Upper lobe of right lung (tissue), 1 donor: ENCODE measurements at regions not wholly inside any gene's neighbourhood (a gene's known extent, or its start where the extent isn't known, plus 50 kb on each side); places are given as distances from the start of the nearest gene placed in this dataset.

Source experiments
- ATAC-seq: fragments of 200-7000 bp; cut with Tn5 transposase; one replicate; pipeline ENCODE4 v1.9.1; 2020; ENCODE audit warnings: mild to moderate bottlenecking, moderate library complexity
- DNase-seq: peaks from one replicate; pipeline ENCODE4 v3.0.0-alpha.2; 2020
- H3K27ac ChIP-seq: fragments of 200-600 bp; one replicate; pipeline ENCODE4 v1.8.0; 2022
- H3K27me3 ChIP-seq: fragments of 200-600 bp; one replicate; pipeline ENCODE4 v1.8.0; 2022; ENCODE audit warnings: mild to moderate bottlenecking
- H3K36me3 ChIP-seq: fragments of 200-600 bp; one replicate; pipeline ENCODE4 v1.8.0; 2022
- H3K4me1 ChIP-seq: fragments of 200-600 bp; one replicate; pipeline ENCODE4 v1.8.0; 2022
- H3K4me3 ChIP-seq: fragments of 200-600 bp; one replicate; pipeline ENCODE4 v1.8.0; 2022; ENCODE audit warnings: mild to moderate bottlenecking
- H3K9me3 ChIP-seq: fragments of 200-600 bp; one replicate; pipeline ENCODE4 v1.8.0; 2022
- CTCF ChIP-seq: fragments of 200-600 bp; IDR thresholded peaks from one replicate; pipeline ENCODE4 v1.8.0; 2022; ENCODE audit warnings: antibody characterized with exemption
- intact Hi-C: fragments of 100-400 bp; cut with DNase I; formaldehyde crosslinking; loops from one replicate; pipeline ENCODE4 v1.11.0; 2022
- donor health status: DM: no; HTN: yes; CAD: no; lungs with severe emphysema.

DNA sequence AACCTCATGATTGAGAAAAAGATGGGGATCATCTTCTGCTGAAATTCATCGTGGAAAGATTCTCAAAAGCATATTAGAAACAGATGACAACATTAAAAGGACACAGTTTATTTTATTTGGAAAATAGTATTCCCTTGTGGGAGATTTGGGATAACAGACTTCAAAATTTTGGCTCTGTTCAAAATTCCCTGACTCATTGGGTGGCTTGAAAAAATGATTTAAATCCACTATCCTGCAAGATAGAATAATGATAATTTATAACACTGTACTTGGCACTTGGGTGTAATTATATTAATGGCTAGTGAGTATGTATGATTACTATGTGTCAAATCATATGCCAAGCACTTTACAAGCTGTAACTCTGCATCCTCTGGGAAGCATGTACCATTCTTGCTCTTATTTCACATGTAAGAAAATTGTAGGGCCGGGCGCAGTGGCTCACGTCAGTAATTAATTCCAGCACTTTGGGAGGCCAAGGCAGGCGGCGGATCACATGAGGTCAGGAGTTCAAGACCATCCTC is 128.8 kb downstream of the LMNTD1 start:
- Histone ChIP-seq H3K36me3 (no peaks in the 10 kb centered on the region), H3K4me3 (no peak overlapping the region), H3K27me3 (no peaks in the 10 kb centered on the region), H3K27ac (no peak overlapping the region), H3K9me3 (no peaks in the 10 kb centered on the region), H3K4me1 (no peaks in the 10 kb centered on the region)
- no peak for ATAC-seq
- no peak for TF ChIP-seq CTCF
- intact Hi-C loops, result no loop called here
- no peak for DNase-seq

- intact Hi-C loops, result no loop called here
- no peak overlapping the region for H3K4me3 ChIP-seq
- ATAC-seq (no peak), DNase-seq (no peak)
- H3K27ac ChIP-seq, result no peak overlapping the region
- no peak for TF ChIP-seq CTCF
- H3K9me3 ChIP-seq, result no peaks in the 10 kb centered on the region
- no peaks in the 10 kb centered on the region for H3K4me1 ChIP-seq
- no peaks in the 10 kb centered on the region for H3K27me3 ChIP-seq
- no peaks in the 10 kb centered on the region for H3K36me3 ChIP-seq
Observed at GRCh38 chr12:25423355-25424050, 129.6 kb downstream of the LMNTD1 start.

DNA sequence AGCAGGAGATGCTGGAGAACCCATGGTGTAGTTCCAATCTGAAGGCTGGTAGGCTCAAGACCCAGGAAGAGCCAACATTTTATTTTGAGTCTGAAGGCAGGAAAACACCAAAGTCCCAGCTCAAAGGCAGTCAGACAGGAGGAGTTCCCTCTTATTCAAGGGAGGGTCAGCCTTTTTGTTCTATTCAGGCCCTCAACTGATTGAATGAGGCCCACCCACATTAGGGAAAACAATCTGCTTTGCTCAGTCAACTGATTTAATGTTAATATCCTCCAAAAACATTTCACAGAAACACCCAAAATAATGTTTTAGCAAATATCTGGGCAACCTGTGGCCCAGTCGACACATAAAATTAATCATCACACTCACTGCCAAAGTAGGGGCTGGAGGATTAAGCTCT is 130.8 kb downstream of the LMNTD1 start:
- DNase-seq (no peak), ATAC-seq (no peak)
- H3K27me3 ChIP-seq, result no peaks in the 10 kb centered on the region
- no peak overlapping the region for H3K4me3 ChIP-seq
- H3K27ac ChIP-seq, result no peak overlapping the region
- no peak for TF ChIP-seq CTCF
- H3K9me3 ChIP-seq, result no peaks in the 10 kb centered on the region
- H3K36me3 ChIP-seq, result no peaks in the 10 kb centered on the region
- no peaks in the 10 kb centered on the region for H3K4me1 ChIP-seq
- intact Hi-C loops, result no loop called here

DNA sequence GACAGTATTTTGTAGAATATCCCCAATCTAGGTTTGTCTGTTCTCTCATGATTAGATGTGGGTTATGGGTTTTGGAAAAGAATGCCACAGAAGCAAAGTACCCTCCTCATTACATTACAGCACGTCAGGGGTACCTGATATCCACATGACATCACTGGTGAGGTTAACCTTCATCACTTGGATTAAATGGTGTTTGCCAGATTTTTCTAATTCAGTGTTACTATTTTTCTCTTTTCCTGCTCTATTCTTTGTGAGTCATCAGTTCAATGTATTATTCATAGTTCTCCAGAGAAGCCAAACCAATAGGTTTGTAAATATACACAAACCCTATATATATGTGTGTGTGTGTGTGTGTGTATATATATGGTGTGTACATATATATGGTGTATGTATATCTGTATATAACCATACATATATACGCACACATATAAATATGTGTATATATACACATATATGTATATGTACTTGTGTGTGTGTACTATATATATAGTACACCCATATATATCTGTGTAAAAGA is 131.4 kb downstream of the LMNTD1 start:
- H3K9me3 ChIP-seq, result no peaks in the 10 kb centered on the region
- TF ChIP-seq CTCF, result no peak

DNA sequence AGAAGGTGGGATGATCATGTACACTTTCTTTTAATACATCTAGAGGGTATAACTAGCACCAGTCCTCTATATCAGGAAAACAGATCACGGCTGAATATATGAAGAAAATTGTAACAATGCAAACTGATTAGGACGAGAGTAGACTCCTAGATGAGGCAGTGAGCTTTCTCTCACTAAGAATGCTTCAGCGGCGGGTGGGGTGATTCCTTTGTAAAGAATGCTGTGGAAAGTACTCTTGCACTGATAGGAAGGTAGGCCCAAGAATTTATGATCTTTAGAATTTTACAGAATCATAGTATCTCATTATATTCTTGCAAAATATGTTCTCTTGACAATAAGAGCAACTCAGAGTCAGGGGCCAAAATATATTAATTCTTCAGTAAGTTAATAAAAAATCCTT is 133.0 kb downstream of the LMNTD1 start:
- Histone ChIP-seq H3K4me3 (no peak overlapping the region), H3K27me3 (no peaks in the 10 kb centered on the region), H3K9me3 (no peaks in the 10 kb centered on the region), H3K27ac (no peak overlapping the region), H3K36me3 (no peaks in the 10 kb centered on the region), H3K4me1 (no peaks in the 10 kb centered on the region)
- no peak for TF ChIP-seq CTCF
- ATAC-seq (no peak), DNase-seq (no peak)
- intact Hi-C loops, result no loop called here

More for the DNA sequence above, 131.4 kb downstream of the LMNTD1 start:
- ATAC-seq, result no peak
- DNase-seq, result no peak
- Histone ChIP-seq H3K27me3 (no peaks in the 10 kb centered on the region), H3K27ac (no peak overlapping the region), H3K4me1 (no peaks in the 10 kb centered on the region), H3K36me3 (no peaks in the 10 kb centered on the region), H3K4me3 (no peak overlapping the region)
- intact Hi-C loops, result no loop called here
